SH-SY5Y (cell line): ENCODE measurements at regions not wholly inside any gene's neighbourhood (a gene's known extent, or its start where the extent isn't known, plus 50 kb on each side); places are given as distances from the start of the nearest gene placed in this dataset.

Experiments
- GATA2 ChIP-seq: IDR thresholded peaks from 2 replicates; pipeline ENCODE4 v1.6.1; 2011; ENCODE audit warnings: mild to moderate bottlenecking, low read depth, low read length
- GATA3 ChIP-seq: IDR thresholded peaks from 2 replicates; pipeline ENCODE4 v1.6.1; 2011; ENCODE audit warnings: low read depth, mild to moderate bottlenecking, low read length, moderate library complexity

GRCh38 chr9:96183751-96184150 is 118.2 kb downstream of the HSD17B3 start:
- no peak for TF ChIP-seq GATA2
- no peak for TF ChIP-seq GATA3

- TF ChIP-seq GATA2 (no peak), GATA3 (no peak)
Observed at GRCh38 chr9:96178153-96178552, 123.8 kb downstream of the HSD17B3 start.

- TF ChIP-seq GATA2 (no peak), GATA3 (no peak)
Observed at GRCh38 chr9:96177719-96178028, 124.3 kb downstream of the HSD17B3 start.

- TF ChIP-seq GATA3 (no peak), GATA2 (no peak)
Observed at GRCh38 chr9:96177005-96177718, 124.8 kb downstream of the HSD17B3 start.

GRCh38 chr9:96175796-96176195 is 126.2 kb downstream of the HSD17B3 start:
- no peak for TF ChIP-seq GATA2
- TF ChIP-seq GATA3 = no peak

GRCh38 chr9:96175001-96175400 is 127.0 kb downstream of the HSD17B3 start:
- no peak for TF ChIP-seq GATA3
- no peak for TF ChIP-seq GATA2

- TF ChIP-seq GATA3 (no peak), GATA2 (no peak)
Observed at GRCh38 chr9:96174371-96174770, 127.6 kb downstream of the HSD17B3 start.

- TF ChIP-seq GATA3 = no peak
- no peak for TF ChIP-seq GATA2
Observed at GRCh38 chr9:96173640-96174039, 128.3 kb downstream of the HSD17B3 start.

GRCh38 chr9:96172797-96173196 is 129.2 kb downstream of the HSD17B3 start:
- TF ChIP-seq GATA3 (no peak), GATA2 (no peak)

GRCh38 chr9:96171728-96172127 is 130.2 kb downstream of the HSD17B3 start:
- TF ChIP-seq GATA2 (no peak), GATA3 (no peak)

- TF ChIP-seq GATA2 (no peak), GATA3 (no peak)
Observed at GRCh38 chr9:96169901-96170300, 132.1 kb downstream of the HSD17B3 start.

GRCh38 chr9:96169484-96169883 is 132.5 kb downstream of the HSD17B3 start:
- TF ChIP-seq GATA2 (no peak), GATA3 (no peak)

GRCh38 chr9:96168882-96169281 is 133.1 kb downstream of the HSD17B3 start:
- TF ChIP-seq GATA2 = no peak
- TF ChIP-seq GATA3 = no peak

GRCh38 chr9:96167011-96167410 is 135.0 kb downstream of the HSD17B3 start:
- no peak for TF ChIP-seq GATA3
- no peak for TF ChIP-seq GATA2

GRCh38 chr9:96164268-96164683 is 137.7 kb downstream of the HSD17B3 start:
- no peak for TF ChIP-seq GATA2
- no peak for TF ChIP-seq GATA3

- TF ChIP-seq GATA2 = no peak
- no peak for TF ChIP-seq GATA3
Observed at GRCh38 chr9:96163712-96164111, 138.3 kb downstream of the HSD17B3 start.

- TF ChIP-seq GATA3 = no peak
- TF ChIP-seq GATA2 = no peak
Observed at GRCh38 chr9:96163161-96163560, 138.8 kb downstream of the HSD17B3 start.
